Prostate gland (tissue), 2 donors: ENCODE measurements at regions not wholly inside any gene's neighbourhood (a gene's known extent, or its start where the extent isn't known, plus 50 kb on each side); places are given as distances from the start of the nearest gene placed in this dataset.

Source experiments
- POLR2A ChIP-seq: fragments of 450-650 bp; IDR thresholded peaks from one replicate; pipeline ENCODE4 v1.6.1; 2016; ENCODE audit warnings: antibody characterized with exemption, mild to moderate bottlenecking
- POLR2AphosphoS5 ChIP-seq: sonication (generic); formaldehyde crosslinking; IDR thresholded peaks from one replicate; pipeline ENCODE4 v1.6.1; 2017; ENCODE audit warnings: antibody characterized with exemption
- TF ChIP-seq, protein P1 (sequence below), 4 experiments: fragments of 200-600 bp in 2 of 4; fragments of 450-650 bp in 2 of 4; sonication (generic) in 2 of 4; IDR thresholded peaks; 1 replicate in 3 of 4; 2 replicates in 1 of 4; pipeline ENCODE4 v1.5.1; 2016 to 2019; ENCODE audit warnings: antibody characterized with exemption in 4 of 4, mild to moderate bottlenecking in 2 of 4, moderate library complexity in 2 of 4

DNA sequence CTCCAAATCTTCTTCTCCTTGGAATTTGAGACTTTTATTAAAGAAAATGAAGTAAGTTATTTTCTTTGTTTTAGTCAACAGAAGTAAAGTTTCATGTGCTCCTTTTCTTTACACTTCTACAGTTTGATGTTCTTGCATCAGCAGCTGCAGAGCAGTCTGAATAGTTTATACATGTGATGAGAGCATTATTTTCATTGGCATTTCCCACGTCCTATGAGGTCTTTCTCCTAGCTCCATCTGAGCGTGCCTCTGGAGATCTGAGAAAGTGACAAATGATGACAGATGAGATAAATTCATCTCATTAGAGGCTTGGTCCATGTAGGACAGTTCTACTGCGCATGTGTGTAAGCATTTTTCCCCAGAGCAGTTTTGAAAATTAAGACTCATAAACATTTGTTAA is 1290.0 kb downstream of the UQCRFS1 start:
- TF ChIP-seq, protein P1, sequence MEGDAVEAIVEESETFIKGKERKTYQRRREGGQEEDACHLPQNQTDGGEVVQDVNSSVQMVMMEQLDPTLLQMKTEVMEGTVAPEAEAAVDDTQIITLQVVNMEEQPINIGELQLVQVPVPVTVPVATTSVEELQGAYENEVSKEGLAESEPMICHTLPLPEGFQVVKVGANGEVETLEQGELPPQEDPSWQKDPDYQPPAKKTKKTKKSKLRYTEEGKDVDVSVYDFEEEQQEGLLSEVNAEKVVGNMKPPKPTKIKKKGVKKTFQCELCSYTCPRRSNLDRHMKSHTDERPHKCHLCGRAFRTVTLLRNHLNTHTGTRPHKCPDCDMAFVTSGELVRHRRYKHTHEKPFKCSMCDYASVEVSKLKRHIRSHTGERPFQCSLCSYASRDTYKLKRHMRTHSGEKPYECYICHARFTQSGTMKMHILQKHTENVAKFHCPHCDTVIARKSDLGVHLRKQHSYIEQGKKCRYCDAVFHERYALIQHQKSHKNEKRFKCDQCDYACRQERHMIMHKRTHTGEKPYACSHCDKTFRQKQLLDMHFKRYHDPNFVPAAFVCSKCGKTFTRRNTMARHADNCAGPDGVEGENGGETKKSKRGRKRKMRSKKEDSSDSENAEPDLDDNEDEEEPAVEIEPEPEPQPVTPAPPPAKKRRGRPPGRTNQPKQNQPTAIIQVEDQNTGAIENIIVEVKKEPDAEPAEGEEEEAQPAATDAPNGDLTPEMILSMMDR (IDR thresholded peaks at IDR 0.05) = no peak
- no peak for TF ChIP-seq POLR2A
- TF ChIP-seq POLR2AphosphoS5 = no peak
